Endothelial cell of umbilical vein (primary cell): ENCODE measurements at regions not wholly inside any gene's neighbourhood (a gene's known extent, or its start where the extent isn't known, plus 50 kb on each side); places are given as distances from the start of the nearest gene placed in this dataset.

Experiments
- CTCF ChIP-seq, 2 donors: IDR thresholded peaks; 1 replicate in 1 of 2; 2 replicates in 1 of 2; pipeline ENCODE4 v1.5.1; 2011; ENCODE audit warnings: low read length in 2 of 2, mild to moderate bottlenecking in 2 of 2, moderate library complexity in 2 of 2, control low read depth in 1 of 2, inconsistent platforms in 1 of 2, low read depth in 1 of 2; ENCODE audit not compliant: insufficient read depth in 1 of 2; ENCODE audit errors: extremely low read depth in 1 of 2
- POLR2A ChIP-seq: IDR thresholded peaks from 2 replicates; pipeline ENCODE4 v1.6.1; 2012; ENCODE audit warnings: low read depth, mild to moderate bottlenecking, control low read depth, low read length

- TF ChIP-seq POLR2A: no peak
- no peak for TF ChIP-seq CTCF (IDR thresholded peaks at IDR 0.05; ENCODE audit: extremely low read depth in 1 of 2, insufficient read depth in 1 of 2, low read depth in 1 of 2, low read length in 2 of 2)
Observed at GRCh38 chr5:7261049-7261448, 134.9 kb upstream of the ADCY2 start.
